Stimulated activated CD4-positive, alpha-beta T cell treated with anti-CD3 and anti-CD28 coated beads, Interleukin-4, amount 100 ng/mL, for 48 hours (primary cell): ENCODE measurements at regions not wholly inside any gene's neighbourhood (a gene's known extent, or its start where the extent isn't known, plus 50 kb on each side); places are given as distances from the start of the nearest gene placed in this dataset.
"Not testable (repeated sequence)": the region's sequence is repeated elsewhere in the genome, so short reads cannot be mapped to it uniquely, and the experiment has no call there.

Experiments used
- DNase-seq, 2 donors: peaks; one replicate each; pipeline ENCODE4 v3.0.0-alpha.2; 2020; ENCODE audit warnings: low read depth in 2 of 2

DNA sequence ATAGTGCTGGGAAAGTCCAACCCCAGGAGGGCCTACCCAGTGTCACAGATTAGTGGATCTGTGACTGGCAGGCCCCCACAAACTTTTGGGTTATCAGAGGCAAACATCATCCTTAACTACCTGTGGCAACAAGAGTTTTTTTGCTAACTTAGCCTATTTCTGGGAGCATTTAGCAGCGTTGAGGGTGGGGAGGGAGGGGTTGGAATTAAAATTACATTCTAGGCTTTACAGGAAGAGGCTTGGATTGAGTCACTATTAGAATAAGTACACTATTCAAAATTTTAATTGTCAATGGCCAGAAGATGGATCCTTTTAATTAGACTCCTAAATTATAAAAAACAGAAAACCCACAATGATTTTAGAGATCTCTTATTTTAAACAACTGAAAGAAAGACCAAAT is 267.9 kb upstream of the NPSR1 start:
- no peak for DNase-seq

DNA sequence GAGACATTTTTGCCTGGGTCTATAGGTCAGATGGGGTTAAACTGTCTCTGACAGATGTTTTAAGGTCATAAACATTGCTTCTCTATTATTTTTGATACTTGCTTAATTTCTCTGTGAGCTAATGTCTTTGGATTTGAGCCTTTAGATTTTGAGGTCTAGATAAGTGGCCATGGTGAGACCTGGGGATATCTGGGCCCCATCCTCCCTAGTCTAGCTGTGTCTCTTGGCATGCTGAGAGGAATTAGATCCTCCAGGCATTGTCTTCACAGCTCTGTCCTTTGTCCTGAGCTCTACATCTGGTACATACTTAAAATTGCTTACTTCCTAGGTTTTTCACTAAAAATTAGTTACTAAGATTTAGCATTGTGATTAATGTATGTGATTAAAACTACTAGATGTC is 265.0 kb upstream of the NPSR1 start:
- no peak for DNase-seq

DNA sequence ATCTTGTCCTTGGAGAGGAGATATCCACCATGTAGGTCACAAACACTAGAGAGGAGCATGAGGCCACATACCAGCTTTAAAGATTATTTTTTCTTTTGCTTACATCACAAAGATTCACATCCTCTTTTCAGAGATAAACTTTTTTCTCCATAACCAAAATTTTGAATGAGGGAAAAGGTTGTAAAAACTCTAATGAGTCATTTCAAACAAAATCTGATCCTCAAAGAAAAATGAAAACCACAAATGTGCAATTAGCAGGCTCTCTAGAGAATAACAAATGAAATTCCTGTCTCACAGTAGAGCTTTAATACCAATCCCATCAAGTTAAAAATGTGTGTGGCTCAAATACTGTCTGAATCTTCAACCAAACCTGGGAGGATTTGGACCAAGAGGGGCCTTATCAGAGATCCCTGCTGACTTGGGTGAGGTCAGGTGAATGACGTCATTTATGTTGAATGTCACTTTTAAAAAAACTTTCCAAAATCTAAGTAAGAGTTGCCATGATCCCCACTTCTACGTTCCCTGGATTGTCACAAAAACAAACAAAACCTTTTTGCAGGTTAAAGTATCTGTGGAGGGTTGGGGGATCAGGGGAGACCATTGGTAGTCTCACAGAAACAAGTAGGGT is 261.5 kb upstream of the NPSR1 start:
- no peak for DNase-seq

DNA sequence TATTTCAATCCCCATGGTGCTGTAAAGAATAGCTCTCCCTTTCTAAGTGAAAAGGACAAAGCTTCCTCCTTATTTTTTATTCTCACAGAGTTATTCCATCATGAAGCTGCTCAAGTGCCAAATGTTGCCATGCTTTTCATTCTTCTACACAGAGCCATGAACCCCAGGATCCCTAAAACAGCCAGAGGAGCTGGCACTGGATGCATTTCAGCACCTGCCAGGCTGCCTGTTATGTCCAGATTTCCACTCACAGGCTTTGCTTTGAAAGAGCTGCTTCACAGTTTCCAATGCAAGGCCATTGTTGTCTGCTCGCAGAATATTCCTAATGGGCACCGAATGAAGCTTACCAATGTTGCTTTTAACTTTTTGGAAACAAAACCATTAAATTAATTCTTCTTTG is 256.2 kb upstream of the NPSR1 start:
- DNase-seq: no peak

DNA sequence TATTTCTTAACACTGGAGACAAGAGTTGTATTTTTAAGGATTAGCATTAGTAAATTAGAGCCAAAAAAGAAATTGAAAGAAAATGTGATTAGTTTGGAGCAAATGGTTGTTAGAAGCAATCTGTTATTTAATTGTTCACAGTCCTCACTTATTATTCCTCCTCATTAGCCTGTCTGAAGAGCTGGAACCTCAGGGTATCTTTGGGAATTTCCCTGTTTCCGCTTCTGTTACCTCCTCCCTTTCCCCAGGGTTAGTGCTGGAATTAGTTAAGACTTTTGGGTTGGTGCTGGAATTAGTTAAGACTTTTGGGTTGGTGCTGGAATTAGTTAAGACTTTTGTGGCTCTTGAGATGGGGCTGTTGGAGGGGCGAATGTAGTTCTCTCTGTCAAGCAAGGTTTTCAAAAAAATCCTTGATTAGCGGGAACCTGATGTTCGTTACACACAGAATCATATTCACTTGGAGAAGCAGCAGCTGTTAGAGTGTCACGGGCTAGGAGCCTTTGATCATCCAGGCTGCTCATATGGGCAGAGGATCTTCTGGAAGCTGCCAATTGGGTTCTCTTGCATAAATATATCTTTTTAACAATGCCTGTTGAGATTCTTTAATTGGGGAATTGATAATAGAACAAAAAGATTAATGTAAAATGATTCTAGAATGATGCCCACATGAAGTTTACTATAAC is 251.0 kb upstream of the NPSR1 start:
- DNase-seq: no peak

DNA sequence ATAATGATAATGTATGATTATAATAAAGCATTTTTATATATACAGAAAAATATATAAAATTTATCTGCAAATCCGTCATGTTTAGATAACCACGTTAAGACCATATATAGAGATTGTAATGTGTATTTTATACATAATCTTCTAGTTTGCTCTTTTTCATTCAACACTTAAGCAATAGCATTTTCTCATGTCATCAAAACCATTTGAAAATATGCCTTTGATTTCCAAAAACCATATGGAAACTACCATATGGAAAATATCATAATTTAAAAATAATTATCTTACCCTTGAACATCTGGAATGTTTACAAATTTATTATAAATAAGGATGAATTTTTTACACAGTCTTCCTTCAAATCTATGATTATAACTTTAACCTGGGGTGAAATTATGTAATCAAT is 250.4 kb upstream of the NPSR1 start:
- DNase-seq: no peak

DNA sequence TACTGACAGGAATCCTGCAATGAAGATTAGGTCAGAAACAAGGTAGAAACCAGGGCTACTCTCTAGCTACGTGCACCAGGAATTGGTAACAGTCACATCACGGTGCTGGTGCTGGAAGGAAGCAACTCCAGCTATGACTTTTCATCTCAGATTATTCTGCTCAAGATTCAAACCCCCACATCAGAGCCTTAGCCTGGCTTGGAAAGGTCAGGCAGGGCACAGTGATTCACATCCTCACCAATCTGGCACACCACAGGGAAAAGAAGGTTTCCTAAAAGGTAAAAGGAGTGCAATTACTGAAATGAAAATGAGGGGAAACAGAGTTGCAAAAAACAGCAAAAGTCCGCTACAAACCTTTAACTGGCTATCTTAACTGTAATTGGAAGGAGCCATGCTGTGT is 240.2 kb upstream of the NPSR1 start:
- no peak for DNase-seq

DNA sequence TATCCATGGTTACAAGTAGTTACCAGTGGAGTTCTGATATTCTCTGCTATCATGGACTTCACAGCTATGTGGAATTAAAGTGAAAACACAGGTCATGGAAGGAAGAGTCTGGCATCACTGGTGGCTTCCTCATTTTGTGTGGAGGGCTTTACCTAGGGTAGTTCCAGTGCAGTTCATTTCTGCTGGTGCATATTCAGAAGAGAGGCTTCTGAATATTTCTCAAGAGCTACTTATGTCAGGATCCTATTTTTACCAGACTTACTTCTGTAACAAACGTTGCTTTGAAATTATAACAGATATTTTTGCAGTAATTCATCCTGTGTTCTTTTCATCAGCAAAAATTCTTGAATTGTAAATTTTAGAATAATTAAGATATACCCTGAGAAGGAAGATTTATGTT is 236.5 kb upstream of the NPSR1 start:
- no peak for DNase-seq

DNA sequence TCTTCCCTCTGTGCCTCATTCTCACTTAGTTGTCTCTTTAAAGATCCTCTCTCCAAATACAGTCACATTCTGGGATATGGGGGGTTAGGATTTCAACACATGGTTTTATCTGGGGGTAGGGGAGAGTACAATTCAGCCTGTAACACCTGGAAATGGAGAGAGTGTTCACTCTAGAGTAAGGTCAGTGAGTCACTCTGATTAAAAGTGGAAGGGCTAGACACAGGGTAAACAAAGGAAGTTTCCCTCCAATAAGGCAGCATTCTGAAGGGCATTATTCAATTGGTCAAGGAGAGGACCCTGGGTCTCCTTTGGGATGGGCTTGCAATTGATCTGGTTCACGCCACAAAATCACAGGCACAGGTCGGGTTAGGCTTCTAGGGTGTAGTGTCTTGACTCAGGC is 232.8 kb upstream of the NPSR1 start:
- DNase-seq: no peak

DNA sequence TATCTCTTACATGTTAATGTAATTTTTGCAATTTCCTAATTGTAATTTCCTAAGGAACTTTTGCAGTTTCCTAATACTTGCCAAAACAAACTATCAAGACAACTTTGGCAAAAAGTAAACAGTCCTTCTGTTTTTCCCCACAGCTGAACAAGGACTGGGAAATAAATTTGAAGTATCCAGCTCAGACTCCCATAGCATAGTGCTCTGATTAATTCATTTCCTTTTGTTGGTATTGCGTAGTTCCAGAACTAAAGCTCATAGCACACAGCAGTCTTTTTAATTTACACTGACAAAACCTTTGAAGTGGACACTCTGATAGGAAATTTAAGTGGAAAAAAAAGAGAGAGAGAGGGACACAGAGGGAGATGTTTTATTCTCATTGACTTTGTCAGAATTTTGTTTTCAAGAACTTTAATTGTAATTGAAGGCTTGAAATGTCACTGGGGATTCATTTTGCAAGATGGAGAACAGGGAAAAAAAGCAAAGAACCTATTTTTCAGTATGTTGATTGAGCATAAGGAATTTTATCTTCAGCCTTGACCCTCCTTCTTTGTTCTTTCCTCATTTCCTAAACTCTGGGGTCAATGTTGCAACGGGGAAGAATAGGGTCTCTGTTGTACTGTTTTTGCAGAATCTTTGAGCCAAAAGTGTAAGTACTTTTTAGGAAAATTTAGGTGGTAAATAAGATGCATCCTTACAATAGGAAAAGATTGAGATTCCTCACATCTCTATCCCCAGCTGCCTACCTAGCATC is 232.2 kb upstream of the NPSR1 start:
- DNase-seq: no peak

DNA sequence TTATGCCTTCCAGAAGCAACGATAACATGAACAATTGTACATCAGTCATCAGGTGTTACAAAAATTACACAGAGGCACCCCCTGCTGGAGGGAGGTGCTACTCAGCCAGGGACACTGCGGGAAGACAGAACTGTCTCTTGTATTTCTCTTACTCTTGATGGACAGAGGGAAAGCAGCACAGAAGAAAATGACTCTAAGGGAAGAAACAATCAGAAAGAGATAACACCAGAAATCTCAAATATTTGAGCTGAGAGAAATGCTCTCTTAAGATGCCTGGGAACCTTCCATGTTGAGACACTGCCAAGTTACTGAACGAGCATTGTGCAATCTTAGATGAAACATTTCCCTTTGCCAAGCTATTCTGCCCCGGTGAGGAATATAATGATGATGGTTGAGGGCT is 227.6 kb upstream of the NPSR1 start:
- DNase-seq: no peak

DNA sequence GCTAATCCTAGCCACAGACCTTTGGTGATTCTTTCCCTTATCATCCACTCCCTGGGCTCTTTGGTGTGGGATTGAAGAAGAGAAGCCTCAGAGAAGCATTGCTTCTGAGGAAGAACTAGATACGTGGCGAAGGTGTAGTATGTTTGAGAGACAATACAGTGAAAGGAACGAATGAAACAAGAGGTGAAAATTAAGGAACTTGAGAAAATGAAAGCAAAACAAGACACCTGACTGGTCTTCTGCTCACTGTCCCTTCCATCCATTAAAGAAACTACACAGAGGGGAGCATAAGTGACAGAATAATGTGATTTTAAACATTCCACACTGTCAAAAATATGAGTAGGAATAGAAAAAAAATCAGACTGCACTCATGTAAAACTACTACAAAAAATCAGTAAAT is 219.6 kb upstream of the NPSR1 start:
- DNase-seq: no peak

DNA sequence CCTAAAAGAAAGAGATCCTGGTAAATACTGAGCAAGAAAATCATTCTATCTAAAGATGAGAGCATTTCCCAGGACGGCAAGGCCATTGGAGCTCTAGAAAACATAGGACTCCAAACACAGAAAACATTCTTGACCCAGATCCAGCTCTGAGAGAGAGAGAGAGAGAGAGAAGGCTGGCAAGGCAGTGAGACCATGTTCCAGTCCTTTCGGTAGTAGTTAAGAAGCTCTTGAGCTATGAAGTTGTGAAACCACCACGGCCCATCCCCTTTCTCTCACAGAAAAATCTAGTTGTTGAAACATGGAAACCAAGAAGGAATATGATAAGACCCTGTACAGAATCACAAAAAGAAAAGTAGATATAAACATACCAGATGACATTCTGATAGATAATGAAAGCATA is 212.4 kb upstream of the NPSR1 start:
- DNase-seq: no peak

DNA sequence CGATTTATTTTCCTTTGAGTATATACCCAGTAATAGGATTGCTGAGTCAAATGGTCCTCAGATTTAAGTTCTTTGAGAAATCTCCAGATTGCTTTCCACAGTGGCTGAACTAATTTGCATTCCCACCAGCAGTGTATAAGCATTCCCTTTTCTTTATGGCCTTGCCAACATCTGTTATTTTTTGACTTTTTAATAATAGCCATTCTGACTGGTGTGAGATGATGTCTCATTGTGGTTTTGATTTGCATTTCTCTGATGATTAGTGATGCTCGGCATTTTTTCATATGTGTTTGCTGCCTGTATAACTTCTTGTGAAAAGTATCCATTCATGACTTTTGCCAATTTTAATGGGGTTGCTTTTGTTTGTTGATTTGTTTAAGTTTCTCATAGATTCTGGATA is 209.5 kb upstream of the NPSR1 start:
- not testable (repeated sequence) for DNase-seq

DNA sequence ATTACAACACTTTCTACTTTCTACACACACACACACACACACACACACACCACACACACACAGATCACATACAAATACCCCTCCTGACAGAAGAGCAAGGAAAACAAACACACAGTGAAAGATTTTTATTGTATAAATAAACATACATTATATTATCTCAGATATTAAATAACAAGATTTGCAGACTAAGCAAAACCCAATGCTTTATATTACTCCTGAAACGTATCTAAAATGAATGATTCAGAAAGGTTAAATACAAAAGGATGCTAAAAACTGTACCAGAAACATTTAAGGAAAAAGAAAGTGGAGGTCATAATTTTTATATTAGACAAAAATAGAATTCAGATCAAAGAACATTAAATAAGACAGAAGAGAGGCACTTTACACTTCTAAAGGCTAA is 208.3 kb upstream of the NPSR1 start:
- DNase-seq: no peak

DNA sequence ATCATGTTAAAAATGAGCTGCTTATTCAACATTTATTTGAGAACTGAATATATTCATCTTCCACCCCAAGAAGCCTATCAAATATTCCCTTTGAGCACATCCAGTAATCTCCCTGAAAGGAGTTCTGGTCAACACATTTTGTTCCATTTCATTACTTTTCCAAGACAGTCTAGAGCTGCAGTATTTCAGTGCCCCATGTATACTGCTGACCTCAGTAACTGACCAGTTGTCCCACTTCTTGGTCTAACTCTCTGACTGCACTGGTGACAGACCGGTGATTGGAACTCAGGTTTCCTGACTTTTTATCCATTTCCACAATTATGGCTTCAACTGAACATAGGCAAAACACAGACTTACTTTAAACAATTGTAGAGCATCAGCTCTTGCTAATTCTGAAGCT is 206.8 kb upstream of the NPSR1 start:
- no peak for DNase-seq

DNA sequence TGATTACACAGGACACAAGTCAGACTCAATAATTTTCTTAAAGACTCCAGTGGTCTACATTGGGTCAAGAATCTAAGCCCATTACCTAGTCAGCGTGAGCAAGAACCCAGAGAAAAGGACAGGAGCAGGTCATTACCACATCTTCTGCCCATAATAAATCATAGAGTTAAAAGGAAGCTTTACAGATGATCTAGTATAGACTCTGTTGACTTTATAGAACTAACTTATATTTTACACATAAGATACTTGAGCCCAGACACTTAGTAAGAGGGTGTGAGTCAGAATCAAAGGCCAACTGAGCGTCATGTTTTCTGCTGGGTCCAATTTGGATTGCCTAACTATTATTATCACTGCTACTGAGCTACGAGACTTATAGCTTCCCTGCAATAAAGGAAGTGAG is 206.1 kb upstream of the NPSR1 start:
- no peak for DNase-seq

DNA sequence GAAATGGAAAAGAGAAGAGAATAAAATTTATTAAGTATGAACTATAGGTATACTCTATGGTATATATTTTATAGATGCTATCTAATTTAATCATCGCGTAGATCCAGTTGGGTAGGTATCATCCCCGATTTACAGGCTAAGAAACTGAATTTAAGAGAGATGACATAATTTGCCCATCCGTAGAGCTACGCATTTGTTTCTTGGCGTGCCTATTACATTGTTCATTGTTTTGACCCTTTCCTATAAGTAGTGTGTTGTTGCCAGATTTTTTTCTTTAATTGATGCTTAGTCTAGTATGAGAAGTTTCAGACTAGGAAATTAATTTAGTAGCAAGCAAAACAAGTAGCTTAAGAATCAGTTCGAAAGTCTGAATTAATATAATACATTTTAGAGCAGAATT is 205.7 kb upstream of the NPSR1 start:
- no peak for DNase-seq

DNA sequence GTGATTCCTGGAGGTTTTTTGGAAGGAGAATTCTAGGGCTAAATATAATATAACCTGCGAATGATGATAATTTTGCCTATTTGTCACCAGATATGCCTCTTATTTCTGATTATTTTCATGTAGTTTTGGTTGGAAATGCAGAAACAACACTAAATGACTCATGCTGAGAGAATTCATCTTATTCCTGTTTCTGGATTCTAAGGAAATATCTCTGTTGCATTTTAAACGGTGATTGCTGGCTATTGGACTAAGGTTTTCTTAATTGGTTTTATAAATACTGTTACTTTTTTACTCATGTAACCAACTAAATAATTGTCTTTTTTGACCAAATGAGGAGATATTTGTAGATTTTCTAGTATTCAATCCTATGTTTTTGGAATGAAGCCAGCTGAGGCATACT is 204.9 kb upstream of the NPSR1 start:
- DNase-seq: no peak

DNA sequence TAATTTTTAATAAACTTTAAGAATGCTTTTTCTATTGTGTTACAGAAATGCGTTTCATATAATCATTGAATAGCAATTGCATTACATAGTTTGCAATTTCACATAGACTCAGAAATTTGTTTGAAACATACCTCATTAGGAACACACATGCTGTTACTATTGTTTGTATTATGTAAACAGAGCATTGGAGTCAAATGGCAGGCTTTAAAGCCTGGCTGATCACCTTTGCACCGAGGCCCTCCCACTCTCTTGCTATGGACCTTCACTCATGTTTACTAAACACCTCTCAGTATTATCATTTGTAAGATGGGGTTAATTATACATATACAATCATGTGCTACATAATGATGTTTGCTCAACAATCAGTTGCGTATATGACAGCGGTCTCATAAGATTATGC is 203.6 kb upstream of the NPSR1 start:
- DNase-seq: no peak

DNA sequence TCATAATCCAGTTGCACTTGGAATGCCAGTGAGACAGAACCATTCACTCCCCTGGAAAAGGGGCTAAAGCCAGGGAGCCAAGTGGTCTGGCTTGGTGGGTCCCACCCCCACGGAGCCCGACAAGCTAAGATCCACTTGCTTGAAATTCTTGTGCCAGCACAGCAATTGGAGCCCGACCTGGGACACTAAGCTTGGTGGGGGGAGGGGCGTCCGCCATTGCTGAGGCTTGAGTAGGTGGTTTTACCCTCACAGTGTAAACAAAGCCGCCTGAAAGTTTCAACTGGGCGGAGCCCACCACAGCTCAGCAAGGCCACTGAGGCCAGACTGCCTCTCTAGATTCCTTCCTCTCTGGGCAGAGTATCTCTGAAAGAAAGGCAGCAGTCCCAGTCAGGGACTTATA is 200.7 kb upstream of the NPSR1 start:
- no peak for DNase-seq

DNA sequence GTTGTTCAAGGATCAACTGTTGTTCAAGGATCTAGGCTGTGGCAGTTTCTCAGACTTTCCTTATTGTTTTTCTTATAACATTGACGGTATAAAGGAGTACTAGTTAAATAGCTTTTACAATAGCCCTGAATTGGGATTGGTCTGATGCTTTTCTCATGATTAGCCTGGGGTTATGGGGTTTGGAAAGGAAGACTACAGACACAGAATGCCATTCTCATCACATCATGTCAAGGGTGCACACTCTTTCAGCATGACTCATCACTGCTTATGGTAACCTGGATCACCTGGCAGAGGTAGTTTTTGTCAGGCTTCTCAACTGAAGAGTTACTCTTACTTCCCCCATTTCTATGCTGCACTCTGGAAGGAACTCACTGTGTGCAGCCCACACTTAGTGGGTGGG is 194.2 kb upstream of the NPSR1 start:
- no peak for DNase-seq

DNA sequence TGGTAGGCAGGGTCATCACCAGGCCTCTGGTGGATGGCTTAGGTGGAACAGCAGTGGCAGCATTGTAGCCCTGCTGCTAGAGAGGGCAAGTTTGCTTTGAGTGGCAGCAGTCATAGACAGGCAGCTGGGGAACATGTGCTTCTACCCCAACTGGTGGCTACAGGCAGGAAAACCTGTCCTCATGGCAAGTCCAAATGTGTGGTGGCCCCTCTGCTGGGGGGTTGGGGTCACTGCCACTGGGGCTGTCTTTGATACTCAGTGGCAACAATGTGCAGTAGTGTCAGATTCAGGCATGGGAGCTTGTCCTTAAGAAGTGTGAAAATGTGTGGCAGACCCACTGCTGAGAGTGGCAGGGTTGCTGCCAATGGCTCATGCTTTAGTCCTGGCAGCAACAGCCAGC is 186.2 kb upstream of the NPSR1 start:
- no peak for DNase-seq
